C1 segment of cervical spinal cord (tissue), 14 donors: ENCODE measurements at regions not wholly inside any gene's neighbourhood (a gene's known extent, or its start where the extent isn't known, plus 50 kb on each side); places are given as distances from the start of the nearest gene placed in this dataset.

ENCODE experiments used
- DNase-seq, 14 donors: peaks; one replicate each; lab custom pipeline; 2025; lab: John Stamatoyannopoulos, UW

DNA sequence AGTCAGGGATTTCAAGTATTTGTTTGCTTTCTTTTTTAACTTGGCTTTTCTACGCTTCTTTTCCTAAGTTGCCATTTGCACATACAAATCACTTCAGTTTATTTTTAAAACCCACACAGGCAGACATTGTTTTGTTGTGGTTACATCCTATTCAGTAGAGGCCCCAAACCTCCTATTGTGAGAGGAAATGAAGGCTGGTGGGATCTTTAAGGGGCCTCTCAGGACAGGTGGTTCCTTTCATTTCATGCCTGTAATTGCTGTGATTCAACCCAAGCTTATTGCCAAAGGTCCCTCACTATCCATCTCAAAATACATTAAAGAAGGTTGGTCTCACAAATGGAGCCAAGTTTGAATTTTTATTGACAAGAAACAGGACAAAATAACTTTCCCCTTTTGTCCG, 257.1 kb downstream of the ADAMTS20 start:
- no peak for DNase-seq

DNA sequence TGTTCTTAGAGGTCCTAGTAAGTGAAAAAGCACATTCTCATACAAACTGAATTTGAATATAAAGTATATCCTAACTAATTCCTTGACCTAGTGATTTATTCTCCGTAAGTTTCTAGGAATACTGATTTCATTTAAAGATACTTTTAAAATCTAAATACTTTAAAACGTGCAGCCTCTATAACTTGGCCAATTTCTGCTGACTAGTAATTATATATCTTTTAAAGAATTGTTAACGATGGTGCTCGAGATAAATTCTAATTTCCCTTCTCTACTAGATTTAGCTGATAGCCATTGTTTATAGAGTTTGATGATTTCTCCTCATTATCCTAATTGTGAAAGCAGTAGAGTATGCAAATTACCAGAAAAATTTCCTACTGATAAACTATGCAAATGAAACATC, 257.9 kb downstream of the ADAMTS20 start:
- no peak for DNase-seq

DNA sequence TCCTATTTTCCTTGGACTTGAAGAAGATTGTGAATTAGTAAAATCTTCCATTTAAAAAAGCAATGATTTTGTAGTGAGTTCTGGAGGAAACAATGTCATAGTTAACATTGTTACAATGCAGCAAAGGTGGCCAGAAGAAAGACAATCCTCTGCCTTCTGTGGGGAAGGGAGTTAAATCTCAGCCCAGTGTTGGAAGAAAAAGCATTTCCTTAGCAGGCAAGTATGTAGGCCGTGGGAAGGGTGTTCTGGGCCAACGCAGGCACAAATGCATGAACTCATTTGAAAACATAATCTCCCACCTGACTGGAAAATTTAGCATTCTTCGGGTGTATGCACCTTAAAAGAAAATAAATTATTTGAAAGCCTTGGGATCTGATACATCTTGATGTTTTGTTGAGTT, 258.6 kb downstream of the ADAMTS20 start:
- DNase-seq, result no peak

DNA sequence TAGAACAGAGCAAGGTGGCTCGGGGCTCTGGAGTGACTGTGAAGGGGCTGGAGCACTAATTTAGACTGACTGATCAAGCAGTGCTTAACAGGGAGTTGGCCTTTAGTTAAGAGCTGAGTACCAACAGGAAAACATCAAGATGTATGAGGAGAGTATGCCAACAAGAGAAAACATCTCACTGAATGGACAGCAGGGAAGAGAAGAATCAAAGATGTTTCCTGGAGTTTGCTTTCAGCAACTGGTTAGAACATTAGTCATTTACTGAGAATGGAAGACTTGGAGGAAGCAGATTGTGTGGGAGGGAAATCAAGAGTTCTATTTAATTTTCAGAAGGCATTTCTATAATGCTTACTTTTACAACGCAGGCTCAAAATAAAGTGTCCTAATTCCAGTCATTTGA, 259.3 kb downstream of the ADAMTS20 start:
- no peak for DNase-seq

DNA sequence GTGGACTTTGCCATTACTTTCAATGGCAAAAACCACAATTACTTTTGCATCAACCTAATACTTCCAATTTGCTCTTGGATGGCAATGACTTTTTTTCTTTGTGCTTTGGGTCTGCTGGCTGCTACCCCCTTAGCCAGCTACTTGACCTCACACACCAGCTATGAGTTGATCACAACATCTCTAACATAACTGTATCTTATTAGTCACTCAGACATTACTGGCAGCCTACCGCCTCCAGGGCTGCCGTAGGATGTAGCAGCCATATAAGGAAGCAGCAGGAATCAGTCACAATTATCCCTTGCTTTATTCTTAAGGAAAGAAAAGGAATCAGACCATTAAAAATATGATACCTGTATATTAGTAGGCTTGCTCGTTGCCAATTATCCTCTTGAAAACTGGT, 260.5 kb downstream of the ADAMTS20 start:
- DNase-seq, result no peak

DNA sequence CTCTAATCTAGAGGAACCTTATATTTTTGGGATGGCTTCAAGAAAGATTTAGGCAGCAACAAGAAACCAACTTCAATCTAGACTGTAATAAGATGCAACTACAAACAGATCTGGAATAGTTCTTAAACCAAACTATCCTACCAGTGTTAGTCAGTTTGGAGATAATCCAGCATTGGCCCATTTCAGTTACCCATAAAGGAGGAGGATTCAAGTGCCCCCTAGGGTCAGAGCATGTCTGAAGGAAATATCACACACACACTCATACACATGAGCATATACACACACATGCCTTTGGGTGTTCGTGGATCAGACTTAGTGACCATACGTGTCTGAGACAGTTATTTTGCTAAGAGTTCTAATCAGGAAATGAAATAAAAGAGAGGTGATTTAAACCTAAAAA, 261.2 kb downstream of the ADAMTS20 start:
- no peak for DNase-seq

DNA sequence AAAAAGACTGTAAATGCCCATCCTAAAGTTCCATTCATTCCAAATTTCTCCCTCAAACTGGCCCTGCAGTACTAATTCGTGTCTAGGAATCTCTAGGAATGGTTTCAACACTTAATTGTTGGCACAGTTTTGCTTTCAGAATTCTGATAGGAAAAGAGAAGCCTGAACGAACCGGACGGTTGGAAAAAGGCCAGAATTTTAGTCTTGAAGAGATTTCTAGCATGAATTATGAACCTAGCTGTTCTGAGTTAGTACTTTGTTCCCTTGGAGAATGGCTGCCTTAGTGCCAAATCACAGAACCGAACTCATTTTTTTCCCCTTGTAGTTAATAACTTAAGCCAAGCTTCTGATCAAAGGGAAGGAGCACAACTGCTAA, 262.6 kb downstream of the ADAMTS20 start:
- no peak for DNase-seq

DNA sequence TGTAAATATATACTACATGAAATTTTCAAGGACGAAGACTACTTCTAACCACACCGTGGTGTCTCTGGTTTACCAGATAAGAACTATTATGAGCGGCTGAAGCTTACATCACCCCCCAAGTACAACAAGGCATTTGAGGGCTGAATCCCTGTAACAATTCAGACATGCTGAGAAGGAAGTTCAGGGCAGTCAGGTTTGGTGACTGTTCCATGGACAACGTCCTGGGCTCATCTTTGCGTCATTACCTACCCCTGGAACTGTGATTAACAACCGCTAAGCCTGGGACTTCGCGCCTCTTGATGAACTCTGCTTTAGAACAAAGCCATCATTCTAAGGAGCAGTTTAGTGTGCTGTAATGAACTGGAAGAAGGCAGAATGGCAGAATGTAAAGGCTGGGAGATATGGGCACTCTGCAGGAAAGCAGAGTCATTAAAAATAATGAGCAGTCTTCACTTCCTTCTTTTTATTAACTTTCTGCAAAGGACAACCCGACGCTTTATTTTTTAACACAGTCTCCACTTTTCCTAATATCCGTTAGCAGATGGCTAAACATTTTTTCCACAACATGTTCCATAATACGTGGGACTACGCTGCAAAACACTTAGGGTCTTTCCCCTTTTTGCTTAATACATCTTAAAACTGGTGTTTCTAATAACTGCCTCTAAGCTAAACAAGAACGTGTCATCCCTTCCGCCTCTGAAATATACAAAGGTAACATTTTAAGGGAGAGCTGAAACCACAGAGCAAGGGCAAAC, 263.2 kb downstream of the ADAMTS20 start:
- no peak for DNase-seq

DNA sequence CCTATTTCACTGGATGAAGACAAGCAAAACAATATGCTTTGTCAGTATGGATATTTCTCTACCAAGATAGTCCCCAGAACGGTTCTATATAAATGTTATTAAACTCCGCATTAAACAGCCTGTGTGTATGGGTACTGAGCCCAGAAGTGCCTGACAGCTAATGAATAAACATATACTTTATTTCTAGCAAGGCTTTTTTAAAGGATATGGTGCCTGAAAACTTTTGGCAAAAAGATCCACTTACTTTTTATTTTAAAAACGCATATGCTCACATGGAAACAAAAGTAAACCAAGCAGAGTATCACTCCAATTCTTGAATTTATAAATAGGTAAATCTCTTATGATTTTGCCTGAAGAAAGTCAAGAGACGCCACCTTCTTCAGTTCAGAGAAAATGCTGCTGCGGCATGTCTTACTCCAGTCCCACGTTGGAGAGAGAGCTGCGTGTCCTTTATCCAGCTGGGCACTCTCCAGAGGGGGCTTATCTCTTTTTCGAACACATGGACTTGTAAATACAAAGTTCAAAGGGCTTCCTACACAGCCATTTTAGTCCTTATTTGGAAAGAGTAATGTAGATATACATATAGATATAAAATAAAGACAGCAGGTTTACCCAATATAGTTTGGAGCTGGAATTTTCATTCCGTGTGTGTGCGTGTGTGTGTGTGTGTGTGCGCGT, 264.2 kb downstream of the ADAMTS20 start:
- DNase-seq, result no peak

DNA sequence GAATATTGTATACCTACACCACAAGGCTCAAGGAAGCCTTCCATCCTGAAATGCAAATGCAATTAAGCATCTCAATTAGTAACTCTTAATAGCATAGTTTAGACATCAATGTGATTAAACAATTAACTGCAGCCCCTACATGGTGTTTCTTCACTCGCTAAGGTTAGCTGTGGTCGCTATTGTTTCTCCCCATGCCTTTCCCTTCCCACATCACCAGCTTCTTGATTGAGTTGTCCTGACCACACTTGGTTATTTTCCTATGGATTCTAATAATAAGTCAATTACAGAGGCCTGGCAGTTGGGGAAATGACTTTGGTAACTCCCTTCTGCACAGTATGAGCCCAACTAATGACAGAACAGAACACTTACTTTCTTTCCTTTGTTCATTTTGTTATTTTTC, 265.0 kb downstream of the ADAMTS20 start:
- DNase-seq, result no peak

DNA sequence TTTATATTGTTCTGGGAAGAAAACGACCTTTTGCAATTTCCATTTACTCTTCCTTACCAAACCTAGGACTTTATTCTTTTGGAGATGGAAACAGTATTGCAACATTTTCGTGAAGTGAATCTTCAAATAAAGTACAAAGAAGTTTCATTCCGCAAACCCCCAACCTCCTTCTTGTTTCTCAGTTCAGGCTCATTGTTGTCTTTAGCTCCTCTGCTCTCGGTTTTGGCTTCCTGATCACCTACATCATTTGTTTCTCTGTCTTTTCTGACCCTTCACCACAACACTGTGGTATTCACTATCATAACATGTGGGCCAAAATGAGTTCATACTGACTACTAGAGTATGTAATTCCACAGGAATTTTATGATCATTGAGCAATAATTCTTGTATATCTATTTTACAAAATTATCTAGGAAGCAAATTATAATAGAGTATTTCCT, 266.8 kb downstream of the ADAMTS20 start:
- no peak for DNase-seq

DNA sequence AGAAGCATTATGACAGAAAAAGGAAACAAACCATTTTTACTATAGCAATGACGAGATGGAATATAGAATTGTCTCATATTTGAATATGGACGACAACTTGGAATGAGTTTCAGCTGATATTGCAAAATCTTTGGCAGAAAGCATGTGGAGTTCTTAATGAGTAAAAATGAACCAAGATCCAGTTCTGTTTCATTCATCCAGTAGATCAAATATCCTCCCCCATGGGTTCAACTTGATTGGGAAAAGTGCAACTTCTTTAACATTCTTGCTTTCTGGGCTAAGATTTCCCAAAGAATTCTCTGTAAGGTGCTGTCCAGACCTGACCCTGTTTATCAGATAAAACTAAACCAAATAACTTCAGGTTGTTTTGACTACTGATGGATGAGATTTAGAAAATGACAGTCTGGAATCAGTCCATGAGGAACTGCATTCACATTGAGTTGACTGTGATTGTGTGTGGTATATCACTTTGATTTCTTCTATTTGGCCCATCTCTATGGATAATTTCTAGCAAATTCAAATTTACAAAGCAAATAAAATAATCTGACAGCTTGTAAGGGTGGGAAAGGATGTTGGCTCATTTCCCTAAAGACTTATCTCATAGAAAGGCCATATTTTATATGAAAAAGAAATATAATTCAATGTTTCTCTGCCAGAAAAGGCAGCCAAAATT, 267.4 kb downstream of the ADAMTS20 start:
- DNase-seq, result no peak

DNA sequence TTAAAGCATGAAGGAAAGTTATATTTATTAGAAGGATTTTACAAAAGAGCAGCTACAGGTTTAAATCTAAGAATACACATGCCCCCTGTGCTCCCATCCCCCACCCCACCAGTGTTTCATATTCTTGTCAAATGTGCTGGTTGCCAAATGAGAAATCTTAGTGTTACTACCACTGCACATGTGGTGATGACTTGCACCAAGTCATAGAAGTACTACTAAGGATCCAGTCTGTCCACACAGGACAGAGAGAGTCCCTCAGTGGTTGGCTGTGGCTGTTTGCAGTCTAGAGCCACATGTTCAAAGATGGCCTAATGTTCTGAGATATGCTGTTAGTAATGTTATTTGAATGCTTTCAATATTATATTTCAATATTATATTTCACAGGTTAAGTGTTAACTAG, 268.8 kb downstream of the ADAMTS20 start:
- DNase-seq, result no peak

DNA sequence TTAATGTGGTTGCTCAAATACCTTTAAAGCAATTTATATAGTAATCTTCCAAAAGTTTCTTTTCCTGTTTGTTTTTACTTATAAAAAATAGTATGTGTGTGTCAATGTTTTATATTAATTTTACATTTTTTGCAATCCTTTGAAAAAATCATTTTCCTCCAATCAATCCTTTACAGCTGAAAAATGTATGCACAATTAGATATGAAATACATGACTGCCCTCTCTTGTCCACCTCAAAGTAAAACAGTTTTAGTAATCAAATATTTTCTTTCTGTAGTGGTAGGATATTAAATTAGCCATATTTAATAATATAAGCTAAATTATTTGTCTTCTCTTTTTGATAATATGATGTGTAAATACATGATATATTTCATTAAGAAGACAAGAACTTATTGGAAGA, 269.9 kb downstream of the ADAMTS20 start:
- DNase-seq, result no peak

DNA sequence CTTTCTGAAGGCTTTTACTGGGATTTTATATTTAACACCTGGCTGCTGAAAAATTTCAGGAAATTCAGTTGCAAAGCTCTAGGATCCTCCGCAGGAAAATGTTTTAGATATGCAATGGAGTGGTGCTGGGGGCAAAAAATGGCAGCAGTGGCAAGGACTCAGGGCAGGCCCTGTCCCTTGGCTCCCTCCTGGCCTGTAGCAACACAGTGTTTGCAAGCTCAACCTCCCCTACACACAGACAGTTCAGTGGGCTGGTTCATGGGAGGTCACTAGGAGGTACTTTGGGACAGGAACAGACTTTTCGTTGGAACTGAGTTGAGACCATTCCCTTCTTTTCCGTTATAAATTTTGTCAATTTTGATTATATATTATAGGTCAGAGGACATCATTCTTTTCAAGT, 270.4 kb downstream of the ADAMTS20 start:
- no peak for DNase-seq

DNA sequence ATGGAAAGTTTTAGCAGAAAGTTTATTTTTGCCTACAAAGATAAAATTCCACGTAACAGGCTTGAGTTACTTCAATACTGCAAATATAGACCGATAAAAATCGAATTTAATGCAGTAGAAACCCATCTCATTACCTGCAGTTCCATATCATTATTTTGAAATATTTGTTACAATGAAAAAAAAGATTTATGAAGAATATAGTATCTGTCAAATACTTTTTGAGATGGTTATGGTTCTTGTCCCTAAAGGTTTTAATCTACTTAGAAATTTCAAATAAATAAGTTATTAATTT, 273.5 kb downstream of the ADAMTS20 start:
- DNase-seq, result no peak

DNA sequence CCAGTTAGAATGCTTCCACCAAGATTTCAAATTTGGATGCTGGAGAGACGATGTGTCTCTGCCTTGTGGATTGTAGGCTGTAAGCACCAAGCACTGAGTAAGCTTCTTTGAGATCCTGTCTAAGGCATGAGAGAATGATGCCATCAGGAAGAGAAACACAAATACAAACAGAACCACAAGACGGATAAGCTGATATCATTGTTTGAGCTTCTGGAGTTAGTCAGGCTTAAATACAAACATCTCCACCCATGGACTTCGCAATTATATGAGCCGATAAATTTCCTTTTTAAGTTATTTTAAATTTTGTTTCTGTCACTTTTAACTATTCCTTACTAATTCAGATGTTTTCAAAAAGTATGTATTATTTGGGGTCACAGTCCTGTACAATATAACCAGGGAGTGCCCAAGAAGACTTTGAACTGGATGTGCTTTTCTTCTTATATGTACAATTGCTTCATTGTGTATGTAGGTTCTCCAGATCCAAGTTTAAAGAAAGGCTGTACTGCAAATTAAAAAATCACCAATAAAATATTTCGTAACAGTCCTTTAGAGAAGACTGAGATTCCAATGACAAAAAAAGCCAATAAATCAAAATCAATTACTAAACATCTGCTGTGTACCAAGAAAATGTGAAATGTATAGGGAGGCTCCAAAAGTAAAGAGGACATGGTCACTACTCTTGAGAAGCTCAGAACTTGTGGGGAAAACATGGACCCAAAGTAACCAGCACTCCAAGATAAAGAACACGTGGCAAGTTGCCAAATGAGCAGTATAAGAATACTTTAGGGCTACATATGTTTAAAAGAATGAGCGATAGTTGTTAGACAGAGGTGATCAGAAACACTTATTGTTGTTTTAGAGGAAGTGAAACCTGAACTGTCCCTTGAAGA, 274.1 kb downstream of the ADAMTS20 start:
- DNase-seq, result no peak

DNA sequence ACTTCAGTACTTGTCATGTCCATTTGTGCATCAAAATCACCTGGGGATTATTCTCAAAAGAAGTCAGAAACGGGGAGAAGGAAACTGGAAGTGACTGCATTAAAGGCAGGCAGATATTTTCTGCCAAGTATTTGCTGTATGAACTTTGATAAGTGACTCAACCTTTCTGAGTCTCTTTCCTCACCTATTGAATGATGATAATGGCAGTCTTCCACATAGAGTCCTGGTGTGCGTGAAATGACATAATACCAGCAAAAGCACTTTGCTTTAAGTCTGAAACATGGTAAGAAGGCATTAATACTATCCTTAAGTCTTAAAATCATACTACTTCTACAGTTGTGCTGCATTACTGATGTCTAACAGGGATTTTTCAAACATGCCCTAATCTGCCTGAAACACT, 278.5 kb downstream of the ADAMTS20 start:
- DNase-seq, result no peak

DNA sequence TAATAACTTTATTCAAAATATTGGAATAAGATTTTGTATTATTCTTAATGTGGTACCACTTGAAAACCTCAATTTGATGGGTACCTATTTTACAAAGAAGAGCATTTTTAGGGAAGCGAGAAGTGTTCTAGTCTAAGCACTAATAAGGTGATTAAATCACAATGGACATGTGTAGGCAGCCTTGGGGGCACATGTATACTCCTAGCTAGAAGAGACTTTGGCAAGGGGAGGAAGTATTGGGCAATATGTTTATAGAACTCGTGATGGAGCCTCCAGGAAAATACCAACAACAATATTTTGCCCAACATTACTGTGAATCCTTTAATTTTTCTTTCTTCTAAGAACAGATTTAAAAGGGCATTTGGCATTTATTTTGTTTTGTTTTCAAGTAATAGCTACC, 280.3 kb downstream of the ADAMTS20 start:
- no peak for DNase-seq

DNA sequence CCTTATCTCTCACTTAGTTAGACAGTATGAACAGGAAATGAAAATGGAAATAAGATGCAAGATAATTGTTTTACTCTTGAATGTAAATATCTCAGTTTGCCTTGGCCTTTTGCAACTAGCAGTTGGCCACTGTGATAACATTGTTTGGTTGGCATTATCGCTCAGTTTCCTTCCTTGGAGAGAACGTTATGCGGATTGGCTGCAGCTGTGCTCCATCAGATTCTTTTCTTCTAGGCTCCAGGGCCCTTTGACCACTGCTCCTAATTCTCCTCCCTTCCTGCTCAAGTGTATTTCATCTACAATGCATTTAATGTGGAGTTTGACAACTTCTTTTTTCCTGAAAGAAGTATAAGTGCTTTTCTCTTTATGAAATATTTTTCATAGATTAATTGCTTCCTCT, 284.2 kb downstream of the ADAMTS20 start:
- no peak for DNase-seq

DNA sequence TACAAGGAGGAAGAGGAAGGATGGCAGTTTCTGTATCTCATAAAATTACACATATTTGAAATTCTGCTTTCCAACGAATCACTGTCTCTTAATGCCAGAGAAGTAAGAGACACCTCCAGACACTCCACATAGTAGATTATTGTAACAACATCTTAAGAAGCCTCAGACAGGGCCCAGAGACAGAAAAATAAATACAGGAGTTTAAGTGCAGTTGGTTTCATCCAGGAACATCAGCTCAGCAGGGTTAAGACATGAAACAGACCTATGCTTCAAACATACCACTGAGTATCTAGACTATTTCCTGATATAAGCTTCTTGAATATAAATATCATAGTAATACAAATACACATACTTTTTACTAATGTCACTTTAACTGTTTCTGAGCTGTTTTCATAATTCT, 290.3 kb downstream of the ADAMTS20 start:
- no peak for DNase-seq

DNA sequence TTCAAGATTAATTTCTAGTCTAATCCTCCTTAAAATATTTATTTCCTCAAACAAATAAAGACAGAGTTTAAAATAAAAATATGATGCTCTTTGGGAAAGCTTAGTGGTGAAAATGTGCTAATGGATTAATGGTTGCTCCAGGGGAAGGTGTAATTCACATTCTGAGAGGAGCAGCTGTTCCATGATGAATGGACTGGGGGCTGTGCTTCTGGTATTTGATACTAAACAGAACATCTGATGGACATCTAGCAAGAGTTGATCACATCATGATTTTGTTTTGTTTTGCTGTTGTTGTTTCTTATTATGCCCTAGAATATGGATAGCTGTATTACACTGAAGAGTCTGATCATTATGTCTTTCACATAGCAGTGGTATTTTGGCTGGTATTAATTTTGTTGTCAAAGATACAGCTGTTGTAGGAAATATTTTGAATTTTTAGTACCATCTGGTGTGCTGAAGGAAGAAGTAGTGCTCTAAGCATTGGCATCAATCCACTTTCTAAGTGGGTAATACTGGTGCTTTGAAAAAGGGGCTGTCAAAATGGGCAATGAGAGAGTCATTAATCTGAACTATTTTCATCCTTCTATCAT, 296.4 kb downstream of the ADAMTS20 start:
- DNase-seq, result no peak
